SK-N-SH (cell line): ENCODE measurements at regions not wholly inside any gene's neighbourhood (a gene's known extent, or its start where the extent isn't known, plus 50 kb on each side); places are given as distances from the start of the nearest gene placed in this dataset.

Experiments
- FOXM1 ChIP-seq: IDR thresholded peaks from 2 replicates; pipeline ENCODE4 v1.4.0; 2012; ENCODE audit warnings: low read depth, mild to moderate bottlenecking
- GABPA ChIP-seq: IDR thresholded peaks from 2 replicates; pipeline ENCODE4 v1.4.0; 2012; ENCODE audit warnings: low read depth, mild to moderate bottlenecking
- NRF1 ChIP-seq: IDR thresholded peaks from 2 replicates; pipeline ENCODE4 v1.6.1; 2012; ENCODE audit warnings: low read depth, mild to moderate bottlenecking, low read length
- POLR2AphosphoS5 ChIP-seq: IDR thresholded peaks from 2 replicates; pipeline ENCODE4 v1.6.1; 2012; ENCODE audit warnings: low read depth, low read length
- RCOR1 ChIP-seq: fragments of 150-350 bp; IDR thresholded peaks from 2 replicates; pipeline ENCODE4 v1.6.1; 2017; ENCODE audit warnings: antibody characterized with exemption, low read length
- TF ChIP-seq, protein P1 (sequence below): fragments of 200-600 bp; sonication (generic); IDR thresholded peaks from 2 replicates; pipeline ENCODE4 v1.6.1; 2017; ENCODE audit warnings: antibody characterized with exemption, mild to moderate bottlenecking, moderate library complexity
- TF ChIP-seq, protein P2 (sequence below): IDR thresholded peaks from 2 replicates; pipeline ENCODE4 v1.6.1; 2012; ENCODE audit warnings: mild to moderate bottlenecking, low read depth, low read length, moderate library complexity

DNA sequence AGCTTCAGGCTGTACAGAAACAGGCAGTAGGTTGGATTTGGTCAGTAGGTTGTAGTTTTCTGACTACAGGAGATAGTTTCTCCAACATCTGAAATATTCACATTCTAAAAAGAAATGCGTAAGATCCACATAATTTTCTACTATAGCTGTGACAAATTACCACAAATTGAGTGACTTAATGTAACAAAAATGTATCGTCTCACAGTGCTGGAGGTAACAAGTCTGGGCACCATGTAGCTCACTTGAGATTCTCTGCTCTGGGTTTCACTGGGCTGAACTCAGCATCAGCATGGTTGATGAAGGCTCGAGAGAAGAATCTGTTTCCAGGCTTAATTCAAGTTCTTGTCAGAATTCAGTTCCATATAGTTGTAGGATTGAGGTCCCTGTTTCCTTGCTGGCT lies 350.9 kb upstream of the CCDC179 start:
- TF ChIP-seq, protein P1, sequence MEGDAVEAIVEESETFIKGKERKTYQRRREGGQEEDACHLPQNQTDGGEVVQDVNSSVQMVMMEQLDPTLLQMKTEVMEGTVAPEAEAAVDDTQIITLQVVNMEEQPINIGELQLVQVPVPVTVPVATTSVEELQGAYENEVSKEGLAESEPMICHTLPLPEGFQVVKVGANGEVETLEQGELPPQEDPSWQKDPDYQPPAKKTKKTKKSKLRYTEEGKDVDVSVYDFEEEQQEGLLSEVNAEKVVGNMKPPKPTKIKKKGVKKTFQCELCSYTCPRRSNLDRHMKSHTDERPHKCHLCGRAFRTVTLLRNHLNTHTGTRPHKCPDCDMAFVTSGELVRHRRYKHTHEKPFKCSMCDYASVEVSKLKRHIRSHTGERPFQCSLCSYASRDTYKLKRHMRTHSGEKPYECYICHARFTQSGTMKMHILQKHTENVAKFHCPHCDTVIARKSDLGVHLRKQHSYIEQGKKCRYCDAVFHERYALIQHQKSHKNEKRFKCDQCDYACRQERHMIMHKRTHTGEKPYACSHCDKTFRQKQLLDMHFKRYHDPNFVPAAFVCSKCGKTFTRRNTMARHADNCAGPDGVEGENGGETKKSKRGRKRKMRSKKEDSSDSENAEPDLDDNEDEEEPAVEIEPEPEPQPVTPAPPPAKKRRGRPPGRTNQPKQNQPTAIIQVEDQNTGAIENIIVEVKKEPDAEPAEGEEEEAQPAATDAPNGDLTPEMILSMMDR: no peak
- TF ChIP-seq, protein P2, sequence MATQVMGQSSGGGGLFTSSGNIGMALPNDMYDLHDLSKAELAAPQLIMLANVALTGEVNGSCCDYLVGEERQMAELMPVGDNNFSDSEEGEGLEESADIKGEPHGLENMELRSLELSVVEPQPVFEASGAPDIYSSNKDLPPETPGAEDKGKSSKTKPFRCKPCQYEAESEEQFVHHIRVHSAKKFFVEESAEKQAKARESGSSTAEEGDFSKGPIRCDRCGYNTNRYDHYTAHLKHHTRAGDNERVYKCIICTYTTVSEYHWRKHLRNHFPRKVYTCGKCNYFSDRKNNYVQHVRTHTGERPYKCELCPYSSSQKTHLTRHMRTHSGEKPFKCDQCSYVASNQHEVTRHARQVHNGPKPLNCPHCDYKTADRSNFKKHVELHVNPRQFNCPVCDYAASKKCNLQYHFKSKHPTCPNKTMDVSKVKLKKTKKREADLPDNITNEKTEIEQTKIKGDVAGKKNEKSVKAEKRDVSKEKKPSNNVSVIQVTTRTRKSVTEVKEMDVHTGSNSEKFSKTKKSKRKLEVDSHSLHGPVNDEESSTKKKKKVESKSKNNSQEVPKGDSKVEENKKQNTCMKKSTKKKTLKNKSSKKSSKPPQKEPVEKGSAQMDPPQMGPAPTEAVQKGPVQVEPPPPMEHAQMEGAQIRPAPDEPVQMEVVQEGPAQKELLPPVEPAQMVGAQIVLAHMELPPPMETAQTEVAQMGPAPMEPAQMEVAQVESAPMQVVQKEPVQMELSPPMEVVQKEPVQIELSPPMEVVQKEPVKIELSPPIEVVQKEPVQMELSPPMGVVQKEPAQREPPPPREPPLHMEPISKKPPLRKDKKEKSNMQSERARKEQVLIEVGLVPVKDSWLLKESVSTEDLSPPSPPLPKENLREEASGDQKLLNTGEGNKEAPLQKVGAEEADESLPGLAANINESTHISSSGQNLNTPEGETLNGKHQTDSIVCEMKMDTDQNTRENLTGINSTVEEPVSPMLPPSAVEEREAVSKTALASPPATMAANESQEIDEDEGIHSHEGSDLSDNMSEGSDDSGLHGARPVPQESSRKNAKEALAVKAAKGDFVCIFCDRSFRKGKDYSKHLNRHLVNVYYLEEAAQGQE: no peak
- no peak for TF ChIP-seq POLR2AphosphoS5
- TF ChIP-seq FOXM1: no peak
- TF ChIP-seq NRF1: no peak
- no peak for TF ChIP-seq GABPA
- TF ChIP-seq RCOR1: no peak
